DND-41 (cell line): ENCODE measurements at regions not wholly inside any gene's neighbourhood (a gene's known extent, or its start where the extent isn't known, plus 50 kb on each side); places are given as distances from the start of the nearest gene placed in this dataset.
"Not testable (repeated sequence)": the region's sequence is repeated elsewhere in the genome, so short reads cannot be mapped to it uniquely, and the experiment has no call there.

Source experiments
- ATAC-seq: fragments of 200-7000 bp; cut with Tn5 transposase; 3 replicates; pipeline ENCODE4 v1.9.1; 2021; ENCODE audit warnings: low read depth; ENCODE audit not compliant: insufficient read depth
- DNase-seq: peaks from one replicate; pipeline ENCODE4 v3.0.0-alpha.2; 2020
- H2AFZ ChIP-seq: 2 replicates; pipeline ENCODE4 v1.6.0; 2012; ENCODE audit warnings: low read depth, low read length
- H3K27ac ChIP-seq: 2 replicates; pipeline ENCODE4 v1.5.1; 2012; ENCODE audit warnings: low read length, inconsistent platforms
- H3K27me3 ChIP-seq: fragments of 200-600 bp; sonication (generic); 2 replicates; pipeline ENCODE4 v1.6.0; 2012; ENCODE audit warnings: low read length, mild to moderate bottlenecking, inconsistent platforms; ENCODE audit not compliant: insufficient read depth, poor library complexity
- H3K36me3 ChIP-seq: 2 replicates; pipeline ENCODE4 v1.5.1; 2012; ENCODE audit warnings: low read length, inconsistent platforms; ENCODE audit not compliant: insufficient read depth
- H3K4me1 ChIP-seq: 2 replicates; pipeline ENCODE4 v1.5.1; 2012; ENCODE audit warnings: mild to moderate bottlenecking, low read length; ENCODE audit not compliant: insufficient read depth
- H3K4me2 ChIP-seq: 2 replicates; pipeline ENCODE4 v1.6.0; 2012; ENCODE audit warnings: mild to moderate bottlenecking, moderate library complexity, low read length, inconsistent platforms; ENCODE audit not compliant: insufficient read depth
- H3K4me3 ChIP-seq, 2 experiments: fragments of 200-600 bp in 1 of 2; shearing (Covaris generic) in 1 of 2; 2 replicates each; pipeline ENCODE4 v1.5.1; 2012 to 2016; ENCODE audit warnings: inconsistent platforms in 2 of 2, low read length in 2 of 2, mild to moderate bottlenecking in 2 of 2, low read depth in 1 of 2, moderate library complexity in 1 of 2
- H3K79me2 ChIP-seq: 2 replicates; pipeline ENCODE4 v1.6.0; 2012; ENCODE audit warnings: low read length, inconsistent platforms; ENCODE audit not compliant: insufficient read depth
- H3K9ac ChIP-seq: 2 replicates; pipeline ENCODE4 v1.6.0; 2012; ENCODE audit warnings: low read depth, mild to moderate bottlenecking, inconsistent platforms, low read length, moderate library complexity
- H3K9me3 ChIP-seq: 2 replicates; pipeline ENCODE4 v1.5.1; 2012; ENCODE audit warnings: low read length, moderate library complexity, mild to moderate bottlenecking, inconsistent platforms; ENCODE audit not compliant: insufficient read depth, severe bottlenecking
- H4K20me1 ChIP-seq: 2 replicates; pipeline ENCODE4 v1.6.0; 2012; ENCODE audit warnings: low read length; ENCODE audit not compliant: insufficient read depth
- CTCF ChIP-seq: IDR thresholded peaks from 2 replicates; pipeline ENCODE4 v1.5.1; 2012; ENCODE audit warnings: borderline replicate concordance, low read length, moderate library complexity, mild to moderate bottlenecking; ENCODE audit not compliant: poor library complexity, severe bottlenecking; ENCODE audit errors: extremely low read depth
- EZH2 ChIP-seq: IDR thresholded peaks from 3 replicates; pipeline ENCODE4 v1.6.1; 2012; ENCODE audit warnings: borderline replicate concordance, low read depth, mild to moderate bottlenecking, moderate library complexity, low read length, inconsistent platforms; ENCODE audit not compliant: severe bottlenecking

- H3K4me1 ChIP-seq = no peaks in the 10 kb centered on the region
- no peak overlapping the region for H3K4me2 ChIP-seq
- no peaks in the 10 kb centered on the region for H4K20me1 ChIP-seq
- no peak for DNase-seq
- H3K27ac ChIP-seq = no peak overlapping the region
- H3K36me3 ChIP-seq = no peaks in the 10 kb centered on the region
- no peak overlapping the region for H3K4me3 ChIP-seq
- no peaks in the 10 kb centered on the region for H3K9me3 ChIP-seq
- TF ChIP-seq EZH2 = no peak
- TF ChIP-seq CTCF = no peak
- no peaks in the 10 kb centered on the region for H3K27me3 ChIP-seq
- H3K9ac ChIP-seq = no peak overlapping the region
- no peak for ATAC-seq
- H3K79me2 ChIP-seq = no peaks in the 10 kb centered on the region
- H2AFZ ChIP-seq = no peak overlapping the region
Observed at GRCh38 chr3:127439621-127440020, 150.9 kb downstream of the TPRA1 start.

- no peaks in the 10 kb centered on the region for H3K79me2 ChIP-seq
- no peaks in the 10 kb centered on the region for H3K9me3 ChIP-seq
- no peak overlapping the region for H3K4me3 ChIP-seq
- H3K36me3 ChIP-seq = no peaks in the 10 kb centered on the region
- no peaks in the 10 kb centered on the region for H4K20me1 ChIP-seq
- ATAC-seq (no peak), DNase-seq (no peak)
- no peaks in the 10 kb centered on the region for H3K27me3 ChIP-seq
- no peak for TF ChIP-seq EZH2
- no peak for TF ChIP-seq CTCF
- no peaks in the 10 kb centered on the region for H3K4me1 ChIP-seq
- H3K9ac ChIP-seq = no peak overlapping the region
- no peak overlapping the region for H2AFZ ChIP-seq
- no peak overlapping the region for H3K27ac ChIP-seq
- no peak overlapping the region for H3K4me2 ChIP-seq
Observed at GRCh38 chr3:127438951-127439350, 151.1 kb upstream of the PRR20G start.

- TF ChIP-seq CTCF (no peak), EZH2 (no peak)
- ATAC-seq = no peak
- Histone ChIP-seq H3K9ac (no peak overlapping the region), H3K4me2 (no peak overlapping the region), H3K79me2 (no peaks in the 10 kb centered on the region), H3K27me3 (no peaks in the 10 kb centered on the region), H4K20me1 (no peaks in the 10 kb centered on the region), H3K9me3 (no peaks in the 10 kb centered on the region), H2AFZ (no peak overlapping the region), H3K4me3 (no peak overlapping the region), H3K27ac (no peak overlapping the region), H3K4me1 (no peaks in the 10 kb centered on the region), H3K36me3 (no peaks in the 10 kb centered on the region)
- no peak for DNase-seq
Observed at GRCh38 chr3:127438371-127438770, 150.5 kb upstream of the PRR20G start.

GRCh38 chr3:127435299-127435698 lies 147.5 kb upstream of the PRR20G start:
- H3K27ac ChIP-seq, H3K4me2 ChIP-seq, ATAC-seq, H3K4me1 ChIP-seq, H4K20me1 ChIP-seq, H3K9ac ChIP-seq, H3K36me3 ChIP-seq, H2AFZ ChIP-seq, H3K4me3 ChIP-seq, H3K27me3 ChIP-seq, H3K9me3 ChIP-seq, H3K79me2 ChIP-seq, DNase-seq: not testable (repeated sequence)
